Thoracic aorta (tissue), 2 donors: ENCODE measurements at regions not wholly inside any gene's neighbourhood (a gene's known extent, or its start where the extent isn't known, plus 50 kb on each side); places are given as distances from the start of the nearest gene placed in this dataset.

Experiments used
- ATAC-seq: fragments of 150-250 bp; one replicate; pipeline ENCODE4 v1.8.0; 2017; ENCODE audit warnings: low read depth; ENCODE audit not compliant: insufficient number of reproducible peaks, low FRiP score
- DNase-seq: peaks from one replicate; pipeline ENCODE4 v3.0.0-alpha.2; 2020; ENCODE audit warnings: low spot score
- H3K27ac ChIP-seq, 2 donors: fragments of 200-600 bp; sonication (generic); 1 replicate in 1 of 2; 2 replicates in 1 of 2; pipeline ENCODE4 v1.5.1; 2016; ENCODE audit warnings: mild to moderate bottlenecking in 2 of 2, moderate library complexity in 2 of 2
- H3K27me3 ChIP-seq: fragments of 200-600 bp; sonication (generic); replicated peaks from 2 replicates; pipeline ENCODE4 v1.6.0; 2016; ENCODE audit warnings: mild to moderate bottlenecking; ENCODE audit not compliant: insufficient read depth
- H3K36me3 ChIP-seq: fragments of 200-600 bp; sonication (generic); one replicate; pipeline ENCODE4 v1.5.1; 2016
- H3K4me1 ChIP-seq, 2 donors: fragments of 200-600 bp; sonication (generic); 1 replicate in 1 of 2; 2 replicates in 1 of 2; pipeline versions ENCODE4 v1.5.1 to v1.6.0; 2016; ENCODE audit warnings: low read depth in 2 of 2, mild to moderate bottlenecking in 1 of 2; ENCODE audit not compliant: control insufficient read depth in 1 of 2
- H3K4me3 ChIP-seq: fragments of 200-600 bp; sonication (generic); 2 replicates; pipeline ENCODE4 v1.5.1; 2016; ENCODE audit warnings: mild to moderate bottlenecking
- H3K9me3 ChIP-seq: fragments of 200-600 bp; sonication (generic); 2 replicates; pipeline ENCODE4 v1.5.1; 2016
- CTCF ChIP-seq: fragments of 200-600 bp; sonication (generic); IDR thresholded peaks from one replicate; pipeline ENCODE4 v1.5.1; 2019; ENCODE audit warnings: antibody characterized with exemption

GRCh38 chr9:120299785-120300184, 280.2 kb downstream of the CDK5RAP2 start:
- H3K27me3 ChIP-seq = no peaks in the 10 kb centered on the region
- ATAC-seq = no peak
- no peaks in the 10 kb centered on the region for H3K4me1 ChIP-seq
- H3K9me3 ChIP-seq = no peaks in the 10 kb centered on the region
- DNase-seq = no peak
- no peak overlapping the region for H3K4me3 ChIP-seq
- no peaks in the 10 kb centered on the region for H3K36me3 ChIP-seq
- TF ChIP-seq CTCF = no peak
- no peak overlapping the region for H3K27ac ChIP-seq

- Histone ChIP-seq H3K27ac (no peak overlapping the region), H3K27me3 (no peaks in the 10 kb centered on the region), H3K9me3 (no peaks in the 10 kb centered on the region), H3K36me3 (no peaks in the 10 kb centered on the region), H3K4me1 (peaks cover 4 to 15% of the 10 kb centered on the region in 2 donors), H3K4me3 (no peak overlapping the region)
- TF ChIP-seq CTCF = no peak
- no peak for DNase-seq
- no peak for ATAC-seq
Observed at GRCh38 chr9:120294003-120294402, 286.0 kb downstream of the CDK5RAP2 start.

GRCh38 chr9:120292606-120293005, 287.4 kb downstream of the CDK5RAP2 start:
- no peak overlapping the region for H3K27ac ChIP-seq
- H3K9me3 ChIP-seq = no peaks in the 10 kb centered on the region
- no peak for ATAC-seq
- no peaks in the 10 kb centered on the region for H3K36me3 ChIP-seq
- DNase-seq = no peak
- no peak overlapping the region for H3K4me3 ChIP-seq
- peaks cover 4 to 16% of the 10 kb centered on the region in 2 donors for H3K4me1 ChIP-seq
- TF ChIP-seq CTCF = no peak
- no peaks in the 10 kb centered on the region for H3K27me3 ChIP-seq

- Histone ChIP-seq H3K36me3 (no peaks in the 10 kb centered on the region), H3K4me1 (peaks cover 4 to 16% of the 10 kb centered on the region in 2 donors), H3K9me3 (no peaks in the 10 kb centered on the region), H3K27me3 (no peaks in the 10 kb centered on the region), H3K4me3 (no peak overlapping the region), H3K27ac (no peak overlapping the region)
- ATAC-seq = no peak
- DNase-seq = no peak
- TF ChIP-seq CTCF = no peak
Observed at GRCh38 chr9:120291050-120291449, 288.9 kb downstream of the CDK5RAP2 start.

- no peaks in the 10 kb centered on the region for H3K27me3 ChIP-seq
- no peak overlapping the region for H3K4me3 ChIP-seq
- DNase-seq (no peak), ATAC-seq (no peak)
- no peaks in the 10 kb centered on the region for H3K9me3 ChIP-seq
- no peak for TF ChIP-seq CTCF
- H3K36me3 ChIP-seq = no peaks in the 10 kb centered on the region
- peaks cover 4 to 16% of the 10 kb centered on the region in 2 donors for H3K4me1 ChIP-seq
- H3K27ac ChIP-seq = no peak overlapping the region
Observed at GRCh38 chr9:120289990-120290975, 289.7 kb downstream of the CDK5RAP2 start.
